WTC11 (cell line): ENCODE measurements at regions not wholly inside any gene's neighbourhood (a gene's known extent, or its start where the extent isn't known, plus 50 kb on each side); places are given as distances from the start of the nearest gene placed in this dataset.

Source experiments
- ATAC-seq: fragments of 200-7000 bp; cut with Tn5 transposase; 2 replicates; pipeline ENCODE4 v1.10.0; 2021; ENCODE audit warnings: mild to moderate bottlenecking, moderate library complexity
- CTCF ChIA-PET: fragments of 300-600 bp; sonication (Branson Sonifier 250); formaldehyde crosslinking; loops from one replicate; lab custom pipeline; 2021; ENCODE audit warnings: antibody characterized with exemption; lab: Charles Lee
- POLR2A ChIA-PET: fragments of 350-600 bp; sonication (Branson Sonifier 250); formaldehyde crosslinking; loops from one replicate; lab custom pipeline; 2021; ENCODE audit warnings: antibody characterized with exemption; lab: Charles Lee
- DNase-seq: peaks from one replicate; pipeline ENCODE4 v3.0.0; 2021; ENCODE audit warnings: low spot score
- H3K27ac Mint-ChIP-seq: 2 replicates; pipeline ENCODE4 v1.8.0; 2021; ENCODE audit warnings: mixed read lengths
- H3K27me3 Mint-ChIP-seq: 2 replicates; pipeline ENCODE4 v1.8.0; 2021; ENCODE audit warnings: low read depth, mild to moderate bottlenecking, moderate library complexity, mixed read lengths
- H3K36me3 Mint-ChIP-seq: 2 replicates; pipeline ENCODE4 v1.8.0; 2021; ENCODE audit warnings: mixed read lengths
- H3K4me1 Mint-ChIP-seq: 2 replicates; pipeline ENCODE4 v1.8.0; 2022; ENCODE audit warnings: mixed read lengths
- H3K4me3 Mint-ChIP-seq: 2 replicates; pipeline ENCODE4 v1.8.0; 2021; ENCODE audit warnings: mild to moderate bottlenecking, moderate library complexity, mixed read lengths
- H3K9me3 Mint-ChIP-seq: 2 replicates; pipeline ENCODE4 v1.8.0; 2021; ENCODE audit warnings: mixed read lengths
- CDX4 ChIP-seq: fragments of 250-450 bp; sonication (Bioruptor Pico); IDR thresholded peaks from 2 replicates; pipeline ENCODE4 v1.9.0; 2021; ENCODE audit warnings: moderate library complexity, mild to moderate bottlenecking, inconsistent platforms, borderline replicate concordance
- CREB1 ChIP-seq: sonication (generic); formaldehyde crosslinking; IDR thresholded peaks from 2 replicates; pipeline ENCODE4 v1.8.0; 2023; ENCODE audit warnings: mild to moderate bottlenecking, missing genetic modification reagents
- CREM ChIP-seq: sonication (generic); formaldehyde crosslinking; IDR thresholded peaks from 2 replicates; pipeline ENCODE4 v1.8.1; 2022; ENCODE audit warnings: mild to moderate bottlenecking, missing genetic modification reagents, moderate library complexity
- ELF4 ChIP-seq: sonication (generic); formaldehyde crosslinking; IDR thresholded peaks from 2 replicates; pipeline ENCODE4 v1.8.1; 2022; ENCODE audit warnings: low read depth, mild to moderate bottlenecking, moderate library complexity, missing genetic modification reagents
- FOXP1 ChIP-seq: sonication (generic); formaldehyde crosslinking; IDR thresholded peaks from 2 replicates; pipeline ENCODE4 v1.8.0; 2022; ENCODE audit warnings: missing genetic modification reagents, mild to moderate bottlenecking, moderate library complexity, borderline replicate concordance
- GRHL2 ChIP-seq: fragments of 250-450 bp; sonication (Bioruptor Pico); IDR thresholded peaks from 2 replicates; pipeline ENCODE4 v1.8.0; 2022; ENCODE audit warnings: mild to moderate bottlenecking, moderate library complexity; ENCODE audit not compliant: insufficient replicate concordance, severe bottlenecking
- HMGA2 ChIP-seq: fragments of 250-450 bp; sonication (Bioruptor Pico); IDR thresholded peaks from 2 replicates; pipeline ENCODE4 v1.4.0; 2021; ENCODE audit warnings: mild to moderate bottlenecking, moderate library complexity
- IRF2 ChIP-seq: sonication (generic); formaldehyde crosslinking; IDR thresholded peaks from 2 replicates; pipeline ENCODE4 v1.8.0; 2022; ENCODE audit warnings: low read depth, missing genetic modification reagents, borderline replicate concordance
- KAT7 ChIP-seq: sonication (generic); formaldehyde crosslinking; IDR thresholded peaks from 2 replicates; pipeline ENCODE4 v1.8.1; 2023; ENCODE audit warnings: missing genetic modification reagents, mild to moderate bottlenecking, borderline replicate concordance
- MXD4 ChIP-seq: fragments of 250-450 bp; sonication (Bioruptor Pico); IDR thresholded peaks from 2 replicates; pipeline ENCODE4 v1.8.0; 2021; ENCODE audit warnings: mild to moderate bottlenecking, moderate library complexity, borderline replicate concordance
- MYBL2 ChIP-seq: sonication (generic); formaldehyde crosslinking; IDR thresholded peaks from 2 replicates; pipeline ENCODE4 v1.8.1; 2023; ENCODE audit warnings: mild to moderate bottlenecking, moderate library complexity, missing genetic modification reagents
- OVOL2 ChIP-seq: fragments of 250-450 bp; sonication (Bioruptor Pico); IDR thresholded peaks from 2 replicates; pipeline ENCODE4 v1.9.0; 2021; ENCODE audit warnings: mild to moderate bottlenecking, borderline replicate concordance
- SMAD4 ChIP-seq: sonication (generic); formaldehyde crosslinking; IDR thresholded peaks from 2 replicates; pipeline ENCODE4 v1.8.0; 2022; ENCODE audit warnings: mild to moderate bottlenecking, missing genetic modification reagents
- SP1 ChIP-seq: sonication (generic); formaldehyde crosslinking; conservative IDR thresholded peaks from 2 replicates; pipeline ENCODE4 v1.8.1; 2022; ENCODE audit warnings: missing genetic modification reagents
- TEAD4 ChIP-seq: sonication (generic); formaldehyde crosslinking; IDR thresholded peaks from 2 replicates; pipeline ENCODE4 v1.8.0; 2022; ENCODE audit warnings: mild to moderate bottlenecking, missing genetic modification reagents
- ZNF396 ChIP-seq: fragments of 250-450 bp; sonication (Bioruptor Pico); IDR thresholded peaks from 2 replicates; pipeline ENCODE4 v1.8.0; 2021; ENCODE audit warnings: mild to moderate bottlenecking, moderate library complexity, borderline replicate concordance
- TF ChIP-seq, protein P1 (sequence below): fragments of 250-450 bp; sonication (Bioruptor Pico); IDR thresholded peaks from 2 replicates; pipeline ENCODE4 v1.9.0; 2021; ENCODE audit warnings: mild to moderate bottlenecking
- TF ChIP-seq, protein P2 (sequence below): fragments of 250-450 bp; sonication (Bioruptor Pico); IDR thresholded peaks from 2 replicates; pipeline ENCODE4 v1.8.0; 2021; ENCODE audit warnings: mild to moderate bottlenecking
- TF ChIP-seq, protein P3 (sequence below): sonication (generic); formaldehyde crosslinking; IDR thresholded peaks from 2 replicates; pipeline ENCODE4 v1.8.1; 2023; ENCODE audit warnings: mild to moderate bottlenecking, missing genetic modification reagents, borderline replicate concordance
- TF ChIP-seq, protein P4 (sequence below): sonication (generic); formaldehyde crosslinking; IDR thresholded peaks from 2 replicates; pipeline ENCODE4 v1.8.1; 2023; ENCODE audit warnings: mild to moderate bottlenecking, missing genetic modification reagents
- TF ChIP-seq, protein P5 (sequence below): sonication (generic); formaldehyde crosslinking; IDR thresholded peaks from 2 replicates; pipeline ENCODE4 v1.8.1; 2022; ENCODE audit warnings: missing genetic modification reagents, borderline replicate concordance

DNA sequence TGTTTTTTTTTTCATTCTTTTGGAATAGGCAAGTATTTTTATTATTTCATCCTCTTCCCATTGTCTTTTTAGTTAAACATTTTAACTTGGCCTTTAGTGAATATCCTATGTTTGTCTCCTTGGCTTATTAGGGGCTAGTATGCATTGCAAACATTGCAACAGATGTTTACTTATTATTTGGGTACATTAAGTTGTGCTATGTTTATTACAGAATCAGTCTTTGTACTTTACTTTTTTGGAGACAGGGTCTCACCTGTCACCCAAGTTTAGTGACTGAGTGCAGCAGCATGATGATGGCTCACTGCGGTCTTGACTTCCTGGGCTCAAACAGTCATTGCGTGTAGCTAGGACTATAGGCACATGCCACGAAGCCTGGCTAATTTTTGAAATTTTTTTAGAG is 51.1 kb upstream of the NUDT6 start:
- Mint-ChIP-seq H3K4me1 (no peaks in the 10 kb centered on the region), H3K36me3 (peaks cover 51% of the 10 kb centered on the region)
- POLR2A ChIA-PET, result no interaction called here
- TF ChIP-seq SMAD4 (CRISPR knock-in tag), result no peak
- no peak for TF ChIP-seq GRHL2
- no peak for TF ChIP-seq OVOL2 (CRISPR knock-in tag)
- no peak for TF ChIP-seq ZNF396 (CRISPR knock-in tag)
- TF ChIP-seq, all 79 proteins: peak for 0
- Mint-ChIP-seq H3K27me3 (no peaks in the 10 kb centered on the region), H3K9me3 (peaks cover 39% of the 10 kb centered on the region), H3K27ac (no peak overlapping the region), H3K4me3 (no peak overlapping the region)
- ATAC-seq, result no peak
- no peak for DNase-seq
- CTCF ChIA-PET, result no interaction called here

DNA sequence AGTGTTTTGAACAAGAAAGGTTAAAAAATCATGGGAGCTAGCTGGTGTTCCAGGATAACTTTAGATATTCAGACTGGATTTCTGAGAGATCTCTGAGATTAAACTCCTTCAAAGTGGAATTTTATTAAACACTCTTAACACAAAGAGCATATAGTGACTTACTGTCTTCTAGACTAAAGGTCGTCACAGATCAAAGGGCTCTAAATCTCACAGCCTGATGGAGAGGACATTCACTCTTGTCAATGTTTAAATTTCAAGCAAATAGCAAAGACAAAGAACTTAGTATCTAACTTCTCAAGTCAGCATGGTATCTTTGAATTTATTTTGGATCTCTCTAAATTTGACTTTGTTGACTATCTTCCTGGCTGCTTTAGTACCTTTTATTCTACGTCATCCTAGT is 53.7 kb upstream of the NUDT6 start:
- DNase-seq (no peak), ATAC-seq (no peak)
- no peak overlapping the region for H3K4me3 Mint-ChIP-seq
- no peaks in the 10 kb centered on the region for H3K27me3 Mint-ChIP-seq
- POLR2A ChIA-PET, result no interaction called here
- TF ChIP-seq IRF2 (CRISPR knock-in tag) (no peak), ELF4 (CRISPR knock-in tag) (no peak), FOXP1 (CRISPR knock-in tag) (no peak), KAT7 (CRISPR knock-in tag) (no peak), CDX4 (CRISPR knock-in tag) (no peak), CREB1 (CRISPR knock-in tag) (no peak), MYBL2 (CRISPR knock-in tag) (no peak), HMGA2 (no peak), CREM (CRISPR knock-in tag) (no peak), SMAD4 (CRISPR knock-in tag) (no peak), TEAD4 (CRISPR knock-in tag) (no peak), SP1 (CRISPR knock-in tag) (no peak), MXD4 (CRISPR knock-in tag) (no peak)
- TF ChIP-seq, protein P1, sequence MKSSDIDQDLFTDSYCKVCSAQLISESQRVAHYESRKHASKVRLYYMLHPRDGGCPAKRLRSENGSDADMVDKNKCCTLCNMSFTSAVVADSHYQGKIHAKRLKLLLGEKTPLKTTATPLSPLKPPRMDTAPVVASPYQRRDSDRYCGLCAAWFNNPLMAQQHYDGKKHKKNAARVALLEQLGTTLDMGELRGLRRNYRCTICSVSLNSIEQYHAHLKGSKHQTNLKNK (CRISPR knock-in tag), result no peak
- TF ChIP-seq, protein P2, sequence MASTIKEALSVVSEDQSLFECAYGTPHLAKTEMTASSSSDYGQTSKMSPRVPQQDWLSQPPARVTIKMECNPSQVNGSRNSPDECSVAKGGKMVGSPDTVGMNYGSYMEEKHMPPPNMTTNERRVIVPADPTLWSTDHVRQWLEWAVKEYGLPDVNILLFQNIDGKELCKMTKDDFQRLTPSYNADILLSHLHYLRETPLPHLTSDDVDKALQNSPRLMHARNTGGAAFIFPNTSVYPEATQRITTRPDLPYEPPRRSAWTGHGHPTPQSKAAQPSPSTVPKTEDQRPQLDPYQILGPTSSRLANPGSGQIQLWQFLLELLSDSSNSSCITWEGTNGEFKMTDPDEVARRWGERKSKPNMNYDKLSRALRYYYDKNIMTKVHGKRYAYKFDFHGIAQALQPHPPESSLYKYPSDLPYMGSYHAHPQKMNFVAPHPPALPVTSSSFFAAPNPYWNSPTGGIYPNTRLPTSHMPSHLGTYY (CRISPR knock-in tag), result no peak
- TF ChIP-seq, protein P3, sequence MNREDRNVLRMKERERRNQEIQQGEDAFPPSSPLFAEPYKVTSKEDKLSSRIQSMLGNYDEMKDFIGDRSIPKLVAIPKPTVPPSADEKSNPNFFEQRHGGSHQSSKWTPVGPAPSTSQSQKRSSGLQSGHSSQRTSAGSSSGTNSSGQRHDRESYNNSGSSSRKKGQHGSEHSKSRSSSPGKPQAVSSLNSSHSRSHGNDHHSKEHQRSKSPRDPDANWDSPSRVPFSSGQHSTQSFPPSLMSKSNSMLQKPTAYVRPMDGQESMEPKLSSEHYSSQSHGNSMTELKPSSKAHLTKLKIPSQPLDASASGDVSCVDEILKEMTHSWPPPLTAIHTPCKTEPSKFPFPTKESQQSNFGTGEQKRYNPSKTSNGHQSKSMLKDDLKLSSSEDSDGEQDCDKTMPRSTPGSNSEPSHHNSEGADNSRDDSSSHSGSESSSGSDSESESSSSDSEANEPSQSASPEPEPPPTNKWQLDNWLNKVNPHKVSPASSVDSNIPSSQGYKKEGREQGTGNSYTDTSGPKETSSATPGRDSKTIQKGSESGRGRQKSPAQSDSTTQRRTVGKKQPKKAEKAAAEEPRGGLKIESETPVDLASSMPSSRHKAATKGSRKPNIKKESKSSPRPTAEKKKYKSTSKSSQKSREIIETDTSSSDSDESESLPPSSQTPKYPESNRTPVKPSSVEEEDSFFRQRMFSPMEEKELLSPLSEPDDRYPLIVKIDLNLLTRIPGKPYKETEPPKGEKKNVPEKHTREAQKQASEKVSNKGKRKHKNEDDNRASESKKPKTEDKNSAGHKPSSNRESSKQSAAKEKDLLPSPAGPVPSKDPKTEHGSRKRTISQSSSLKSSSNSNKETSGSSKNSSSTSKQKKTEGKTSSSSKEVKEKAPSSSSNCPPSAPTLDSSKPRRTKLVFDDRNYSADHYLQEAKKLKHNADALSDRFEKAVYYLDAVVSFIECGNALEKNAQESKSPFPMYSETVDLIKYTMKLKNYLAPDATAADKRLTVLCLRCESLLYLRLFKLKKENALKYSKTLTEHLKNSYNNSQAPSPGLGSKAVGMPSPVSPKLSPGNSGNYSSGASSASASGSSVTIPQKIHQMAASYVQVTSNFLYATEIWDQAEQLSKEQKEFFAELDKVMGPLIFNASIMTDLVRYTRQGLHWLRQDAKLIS (CRISPR knock-in tag), result no peak
- TF ChIP-seq, protein P4, sequence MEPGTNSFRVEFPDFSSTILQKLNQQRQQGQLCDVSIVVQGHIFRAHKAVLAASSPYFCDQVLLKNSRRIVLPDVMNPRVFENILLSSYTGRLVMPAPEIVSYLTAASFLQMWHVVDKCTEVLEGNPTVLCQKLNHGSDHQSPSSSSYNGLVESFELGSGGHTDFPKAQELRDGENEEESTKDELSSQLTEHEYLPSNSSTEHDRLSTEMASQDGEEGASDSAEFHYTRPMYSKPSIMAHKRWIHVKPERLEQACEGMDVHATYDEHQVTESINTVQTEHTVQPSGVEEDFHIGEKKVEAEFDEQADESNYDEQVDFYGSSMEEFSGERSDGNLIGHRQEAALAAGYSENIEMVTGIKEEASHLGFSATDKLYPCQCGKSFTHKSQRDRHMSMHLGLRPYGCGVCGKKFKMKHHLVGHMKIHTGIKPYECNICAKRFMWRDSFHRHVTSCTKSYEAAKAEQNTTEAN (CRISPR knock-in tag), result no peak
- TF ChIP-seq, protein P5, sequence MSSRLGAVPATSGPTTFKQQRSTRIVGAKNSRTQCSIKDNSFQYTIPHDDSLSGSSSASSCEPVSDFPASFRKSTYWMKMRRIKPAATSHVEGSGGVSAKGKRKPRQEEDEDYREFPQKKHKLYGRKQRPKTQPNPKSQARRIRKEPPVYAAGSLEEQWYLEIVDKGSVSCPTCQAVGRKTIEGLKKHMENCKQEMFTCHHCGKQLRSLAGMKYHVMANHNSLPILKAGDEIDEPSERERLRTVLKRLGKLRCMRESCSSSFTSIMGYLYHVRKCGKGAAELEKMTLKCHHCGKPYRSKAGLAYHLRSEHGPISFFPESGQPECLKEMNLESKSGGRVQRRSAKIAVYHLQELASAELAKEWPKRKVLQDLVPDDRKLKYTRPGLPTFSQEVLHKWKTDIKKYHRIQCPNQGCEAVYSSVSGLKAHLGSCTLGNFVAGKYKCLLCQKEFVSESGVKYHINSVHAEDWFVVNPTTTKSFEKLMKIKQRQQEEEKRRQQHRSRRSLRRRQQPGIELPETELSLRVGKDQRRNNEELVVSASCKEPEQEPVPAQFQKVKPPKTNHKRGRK (CRISPR knock-in tag), result no peak
- peaks cover 39% of the 10 kb centered on the region for H3K9me3 Mint-ChIP-seq
- CTCF ChIA-PET, result no interaction called here
- H3K36me3 Mint-ChIP-seq, result peaks cover 70% of the 10 kb centered on the region
- H3K27ac Mint-ChIP-seq, result no peak overlapping the region
- no peaks in the 10 kb centered on the region for H3K4me1 Mint-ChIP-seq
